ENCODE measurements at regions not wholly inside any gene's neighbourhood (a gene's known extent, or its start where the extent isn't known, plus 50 kb on each side); places are given as distances from the start of the nearest gene placed in this dataset.

DNA sequence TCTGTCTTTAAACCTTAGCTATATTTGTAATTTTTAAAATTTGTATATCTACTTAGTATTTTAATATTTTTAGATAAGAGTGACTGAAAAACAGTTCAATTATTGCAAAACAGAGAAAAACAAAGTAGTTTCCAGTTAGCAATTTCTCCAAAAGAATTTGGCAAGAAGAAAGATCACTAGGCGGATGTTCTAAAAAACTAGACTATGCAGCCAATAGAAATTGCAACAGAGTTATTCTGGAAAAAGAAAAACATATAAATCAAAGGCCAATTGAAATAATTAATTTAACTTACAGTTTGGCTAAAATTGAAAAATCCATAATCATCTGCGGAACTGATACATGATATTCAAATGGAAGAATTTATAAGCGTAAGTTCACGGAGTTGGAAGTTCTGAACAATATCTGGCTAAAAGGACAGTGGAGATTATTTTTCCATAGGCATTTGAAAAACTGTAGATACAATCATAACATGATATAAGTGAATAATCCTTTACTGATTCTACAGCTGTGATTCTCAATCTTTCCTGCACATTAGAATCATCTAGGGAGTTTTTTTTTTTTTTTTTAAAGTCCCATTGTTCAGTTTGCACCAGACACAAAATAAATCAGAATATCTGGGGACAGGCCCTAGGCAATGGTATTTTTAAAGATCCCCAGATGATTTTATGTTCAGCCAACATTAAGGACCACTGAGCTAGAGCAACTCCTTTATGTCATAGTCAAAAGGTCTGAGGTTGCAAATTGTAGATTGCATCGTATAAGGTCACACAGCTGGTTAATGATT lies 605.1 kb upstream of the DAB2 start:
- DNase-seq = no peak

DNA sequence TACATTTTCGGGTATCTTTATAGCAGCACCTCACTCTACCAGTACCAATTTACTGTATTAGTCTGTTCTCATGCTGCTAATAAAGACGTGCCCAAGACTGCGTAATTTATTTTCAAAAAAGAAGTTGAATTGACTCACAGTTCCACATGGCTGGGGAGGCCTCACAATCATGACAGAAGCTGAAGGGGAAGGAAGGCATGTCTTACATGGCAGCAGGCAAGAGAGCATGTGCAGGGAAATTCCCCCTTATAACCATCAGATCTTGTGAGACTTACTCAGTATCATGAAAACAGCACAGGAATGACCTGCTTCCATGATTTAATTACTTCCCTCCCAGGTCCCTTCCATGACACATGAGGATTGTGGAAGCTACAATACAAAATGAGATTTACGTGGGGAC lies 602.6 kb upstream of the DAB2 start:
- no peak for DNase-seq

DNA sequence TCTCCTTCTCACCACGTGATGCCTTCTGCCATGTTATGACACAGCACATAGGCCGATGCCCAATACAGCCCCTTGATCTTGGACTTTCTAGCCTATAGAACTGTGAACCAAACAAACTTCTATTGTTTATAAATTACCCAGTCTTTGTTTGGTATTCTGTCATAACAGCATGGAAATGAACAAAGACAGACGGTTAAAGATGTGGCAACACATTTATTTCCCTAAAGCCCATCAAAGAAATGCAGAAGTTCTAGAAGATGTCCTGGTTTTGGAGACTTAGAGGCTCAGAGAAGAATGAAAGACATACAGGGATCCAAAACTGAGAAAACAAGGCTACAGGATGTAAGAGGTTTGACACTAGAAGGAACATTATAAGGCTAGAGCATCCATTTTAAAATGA lies 600.8 kb upstream of the DAB2 start:
- no peak for DNase-seq

DNA sequence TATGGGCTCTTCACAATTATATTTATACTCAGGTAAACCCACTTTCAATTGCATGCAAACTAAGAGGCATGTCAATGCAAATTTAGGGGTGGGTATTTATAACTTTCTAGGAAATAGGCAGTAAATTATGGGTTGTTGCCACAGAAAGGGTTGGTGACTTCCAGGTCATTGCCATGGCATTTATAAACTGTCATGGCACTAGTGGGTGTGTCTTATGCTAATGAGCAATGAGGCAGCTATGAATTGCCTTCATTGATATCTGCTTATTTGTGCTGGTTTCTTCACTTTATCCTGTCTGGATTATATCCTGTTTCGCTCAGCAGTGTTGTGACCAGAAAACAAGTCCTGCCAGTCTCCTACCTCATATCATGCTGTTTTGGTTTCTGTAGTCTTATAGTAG lies 597.3 kb upstream of the DAB2 start:
- DNase-seq = no peak

DNA sequence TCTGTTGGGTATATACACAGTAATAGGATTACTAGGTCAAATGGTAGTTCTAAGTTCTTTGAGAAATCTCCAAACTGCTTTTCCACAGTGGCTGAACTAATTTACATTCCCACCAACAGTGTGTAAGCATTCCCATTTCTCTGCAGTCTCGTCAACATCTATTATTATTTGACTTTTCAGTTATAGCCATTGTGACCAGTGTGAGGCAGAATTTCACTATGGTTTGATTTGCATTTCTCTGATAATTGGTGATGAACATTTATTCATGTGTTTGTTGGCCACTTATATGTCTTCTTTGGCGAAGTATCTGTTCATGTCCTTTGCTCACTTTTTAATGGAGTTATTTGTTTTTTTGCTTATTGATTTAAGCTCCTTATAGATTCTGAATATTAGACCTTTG lies 596.2 kb upstream of the DAB2 start:
- no peak for DNase-seq

DNA sequence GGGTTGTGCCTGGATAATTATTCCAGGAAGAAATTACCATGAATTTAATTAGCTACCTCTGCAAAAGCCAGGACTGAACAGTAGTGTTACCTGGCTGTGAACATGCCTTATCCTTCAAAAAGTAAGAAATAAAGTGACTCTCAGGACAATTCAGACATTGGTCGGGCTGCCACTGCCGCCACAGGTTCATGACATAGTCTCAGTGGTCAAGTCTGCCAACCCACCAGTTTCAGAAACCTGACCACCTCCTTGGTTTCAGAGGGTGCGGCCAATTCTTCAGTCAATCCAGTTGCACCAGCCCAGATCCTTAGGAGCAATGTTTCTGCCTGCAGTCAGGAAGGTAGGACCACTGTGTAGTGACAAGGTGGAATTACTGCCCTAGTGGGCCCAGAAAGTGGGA lies 593.1 kb upstream of the DAB2 start:
- no peak for DNase-seq

DNA sequence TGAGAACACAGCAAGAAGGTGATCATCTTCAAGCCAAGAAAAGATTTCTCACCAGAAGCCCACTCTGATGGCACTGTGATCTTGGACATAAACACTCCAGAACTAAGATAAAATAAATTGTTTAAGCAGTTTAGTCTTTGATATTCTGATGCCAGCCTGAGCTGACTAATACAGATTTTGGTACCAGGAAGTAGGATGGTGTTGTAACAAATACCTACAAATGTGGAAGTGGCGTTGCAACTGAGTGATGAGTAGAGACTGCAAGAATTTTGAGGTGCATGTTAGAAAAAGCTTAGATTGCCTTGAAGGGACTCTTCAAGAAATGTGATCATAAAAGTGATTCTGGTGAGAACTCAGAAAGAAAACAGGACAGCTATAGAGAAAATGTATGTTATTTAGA lies 592.4 kb upstream of the DAB2 start:
- no peak for DNase-seq

DNA sequence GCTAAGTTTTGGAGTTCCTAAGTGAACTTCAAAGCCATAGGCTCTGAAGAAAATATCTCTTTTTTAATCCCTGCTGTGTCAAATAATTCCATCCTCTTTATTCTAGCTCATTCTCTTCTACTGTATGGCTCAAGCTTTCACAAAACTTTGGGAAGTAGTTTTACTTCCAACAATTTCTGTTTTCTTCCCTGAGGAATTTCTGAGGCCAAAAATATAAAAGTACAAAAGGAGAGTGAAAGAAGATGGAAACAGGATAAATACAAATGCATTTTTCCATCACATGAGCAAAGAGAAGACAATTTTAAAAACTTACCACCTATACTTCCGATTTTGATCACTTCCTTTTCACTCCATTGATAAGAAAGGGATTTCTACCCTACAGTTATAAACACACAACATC lies 585.7 kb upstream of the DAB2 start:
- DNase-seq = no peak

DNA sequence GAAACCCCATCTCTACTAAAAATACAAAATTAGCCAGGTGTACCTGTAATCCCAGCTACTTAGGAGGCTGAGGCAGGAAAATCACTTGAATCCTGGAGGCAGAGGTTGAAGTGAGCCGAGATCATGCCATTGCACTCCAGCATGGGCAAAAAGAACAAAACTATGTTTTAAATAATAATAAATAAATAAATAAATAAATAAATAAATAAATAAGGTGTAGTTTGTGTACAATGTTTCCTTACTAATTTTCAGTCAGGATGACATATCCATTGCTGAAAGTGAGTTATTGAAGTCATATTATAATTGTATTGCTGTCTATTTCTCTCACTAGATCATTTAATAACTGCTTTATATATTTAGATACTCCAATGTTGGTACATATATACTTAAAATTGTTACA lies 581.5 kb upstream of the DAB2 start:
- no peak for DNase-seq

DNA sequence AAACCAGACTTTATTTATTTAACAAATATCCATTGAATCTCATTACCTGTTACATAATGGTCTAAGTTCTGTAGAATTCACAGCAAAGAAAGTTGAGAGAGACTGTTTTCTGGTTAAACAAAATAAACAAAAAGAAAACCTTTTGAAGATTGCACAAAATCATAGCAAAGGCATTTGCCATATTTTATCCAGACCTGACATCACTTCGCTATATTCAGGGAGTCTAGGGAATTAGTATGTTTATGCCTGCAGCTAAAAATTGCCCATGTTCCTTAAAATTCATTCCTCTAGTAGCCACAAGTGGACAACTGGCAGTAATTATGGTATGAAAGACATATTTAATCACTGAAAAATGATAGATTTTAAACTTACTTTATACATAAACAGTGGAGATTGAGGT lies 577.0 kb upstream of the DAB2 start:
- DNase-seq = no peak

DNA sequence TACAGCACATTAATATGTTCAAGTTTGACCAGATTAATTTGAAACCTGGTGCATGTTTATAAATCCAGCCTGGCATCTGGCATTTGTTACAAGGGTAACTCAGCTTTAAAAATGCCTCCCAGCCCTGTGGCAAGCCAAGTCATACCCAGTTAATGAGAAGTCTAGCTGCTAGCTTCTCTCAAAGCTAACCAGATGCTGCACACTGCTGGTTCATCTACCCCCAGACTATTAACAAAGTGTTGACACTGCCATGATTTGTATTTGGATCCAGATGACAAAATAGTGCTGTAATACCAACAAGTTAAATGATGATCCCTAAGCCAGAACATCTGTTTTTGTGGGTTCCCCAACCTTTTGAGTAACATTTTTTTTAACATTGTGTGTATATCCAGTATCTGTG lies 573.7 kb upstream of the DAB2 start:
- DNase-seq = no peak

DNA sequence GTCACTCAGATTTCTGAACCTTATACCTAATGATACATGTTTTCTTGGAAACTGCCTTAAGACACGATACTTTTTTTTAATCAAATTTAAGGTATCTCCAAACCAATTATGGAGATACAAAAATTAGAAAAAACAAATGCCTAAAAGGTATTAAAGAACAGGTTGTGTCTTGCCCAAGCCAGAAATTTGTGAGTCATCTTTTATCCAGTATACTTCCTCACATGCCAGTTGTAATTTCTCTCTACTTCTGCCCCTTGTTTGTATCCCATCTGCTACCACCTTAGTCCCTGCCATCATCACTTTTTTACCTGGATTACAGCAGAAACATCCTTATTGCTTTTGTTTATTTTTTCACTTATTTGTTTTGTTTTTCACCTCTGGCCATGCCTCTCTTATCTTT lies 571.2 kb upstream of the DAB2 start:
- no peak for DNase-seq

DNA sequence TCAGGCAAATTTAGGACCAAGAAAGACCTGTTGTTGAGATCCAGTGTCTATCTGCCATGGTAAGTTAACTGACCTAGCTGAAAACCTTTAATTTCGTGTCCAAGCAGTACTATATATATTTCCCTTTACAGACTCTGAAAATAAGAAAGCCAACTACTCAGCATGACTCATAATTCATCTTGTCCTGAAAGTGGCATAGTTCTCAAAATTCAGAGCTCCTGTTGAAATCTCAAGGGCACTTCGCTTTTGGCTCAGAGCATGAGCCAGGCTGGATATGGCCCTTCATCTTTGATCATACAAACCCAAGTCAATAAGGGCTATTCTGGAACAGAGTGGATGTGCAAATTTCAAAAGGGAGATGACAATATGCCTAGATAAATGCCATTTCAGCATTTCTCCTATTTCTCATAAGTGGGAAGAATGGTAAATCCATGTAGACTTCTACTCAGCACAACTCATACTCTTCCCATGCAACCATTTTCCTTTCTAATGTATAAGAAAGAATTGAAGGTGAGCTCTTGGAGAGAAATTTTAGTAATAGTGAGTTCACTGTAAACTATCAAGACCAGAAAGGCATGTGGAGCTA lies 567.9 kb upstream of the DAB2 start:
- DNase-seq = no peak

DNA sequence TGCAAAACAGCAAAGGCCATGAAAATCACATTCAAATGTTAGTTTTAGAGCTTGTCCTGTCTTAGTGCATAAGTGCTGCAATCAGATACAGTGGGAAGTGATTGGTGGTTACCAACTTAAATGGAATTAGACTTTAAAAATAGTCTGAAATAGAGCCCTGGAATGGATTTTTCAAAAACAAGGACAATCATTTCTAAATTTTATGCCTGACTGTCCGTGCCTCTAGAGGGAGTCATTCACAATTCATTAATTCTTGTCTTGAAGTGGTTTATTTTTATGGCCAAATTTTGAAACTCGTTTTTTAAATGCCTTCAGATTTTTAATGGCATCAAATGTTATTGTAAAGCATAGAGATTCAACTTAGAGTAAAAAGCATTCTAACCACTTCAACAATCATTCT lies 561.8 kb upstream of the DAB2 start:
- no peak for DNase-seq

DNA sequence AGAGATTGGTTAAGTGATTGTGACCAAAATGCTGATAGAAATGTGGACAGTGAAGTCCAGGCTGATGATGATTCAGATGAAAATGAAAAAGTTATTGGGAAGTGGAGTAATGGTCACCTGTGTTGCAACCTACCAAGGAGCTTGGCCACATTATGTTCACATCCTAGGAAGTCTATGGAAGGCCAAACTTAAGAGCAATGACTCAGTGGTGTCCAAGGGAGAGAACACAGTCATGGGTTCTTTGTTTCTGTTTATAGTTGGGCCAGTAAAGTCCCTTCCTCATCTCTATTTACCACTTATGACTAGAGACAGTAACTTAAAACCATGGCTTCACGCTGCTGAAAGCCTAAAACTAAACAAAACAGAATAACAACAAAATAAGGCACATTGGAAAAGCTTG lies 555.3 kb upstream of the DAB2 start:
- DNase-seq = no peak

DNA sequence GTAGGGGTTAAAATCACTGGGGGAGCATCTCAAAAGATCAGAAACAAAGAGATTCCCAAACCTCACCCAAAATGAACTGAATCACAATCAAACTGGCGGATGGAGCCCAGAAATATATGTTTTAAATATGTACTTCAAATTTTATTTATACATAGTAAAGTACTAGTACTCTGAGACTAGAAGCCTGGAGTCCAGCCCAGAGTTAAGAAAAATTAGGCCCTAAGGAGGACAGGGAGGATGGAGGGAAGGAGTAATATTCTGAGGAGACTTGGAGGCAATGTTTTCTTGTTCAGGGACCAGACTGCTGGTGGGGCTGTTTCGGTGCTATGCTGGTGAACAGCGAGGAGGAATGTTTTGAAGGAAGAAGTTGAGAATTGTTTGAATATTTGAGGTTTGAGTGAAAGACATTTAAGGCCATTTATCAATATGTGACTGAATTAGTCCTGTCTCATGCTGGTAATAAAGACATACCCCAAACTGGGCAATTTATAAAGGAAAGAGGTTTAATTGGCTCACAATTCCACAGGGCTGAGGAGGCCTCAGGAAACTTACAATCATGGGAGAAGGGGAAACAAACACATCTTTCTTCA lies 552.4 kb upstream of the DAB2 start:
- no peak for DNase-seq

DNA sequence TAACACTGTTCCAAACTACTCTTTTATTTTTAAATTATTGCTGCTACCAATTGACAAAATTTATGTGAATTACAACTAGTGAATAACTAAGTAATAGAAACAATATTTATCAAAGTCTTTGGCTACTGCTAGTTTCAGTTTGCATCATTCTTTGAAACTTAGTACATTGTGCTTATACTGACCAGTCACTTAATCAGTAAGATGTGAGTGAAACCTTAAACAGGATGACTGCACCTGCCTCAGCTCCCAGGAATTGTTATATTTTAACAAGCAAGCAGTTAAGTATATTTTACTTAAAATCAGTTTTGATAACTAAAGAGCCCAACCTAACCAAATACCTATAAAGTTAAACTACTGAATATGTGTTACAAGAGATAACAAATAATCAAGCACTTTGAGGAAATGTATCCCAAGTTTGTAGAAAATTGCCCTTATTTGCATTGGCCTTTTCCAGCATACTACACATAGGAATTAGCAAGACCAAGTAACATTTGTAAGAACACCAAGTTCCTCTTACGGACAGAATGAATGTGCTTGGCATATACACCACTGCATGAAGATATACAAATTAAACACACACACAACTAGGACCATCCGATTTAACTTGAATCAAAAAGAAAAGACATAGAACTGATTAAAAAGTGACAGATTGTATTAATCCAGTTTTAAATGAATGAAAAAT lies 545.5 kb upstream of the DAB2 start:
- no peak for DNase-seq

DNA sequence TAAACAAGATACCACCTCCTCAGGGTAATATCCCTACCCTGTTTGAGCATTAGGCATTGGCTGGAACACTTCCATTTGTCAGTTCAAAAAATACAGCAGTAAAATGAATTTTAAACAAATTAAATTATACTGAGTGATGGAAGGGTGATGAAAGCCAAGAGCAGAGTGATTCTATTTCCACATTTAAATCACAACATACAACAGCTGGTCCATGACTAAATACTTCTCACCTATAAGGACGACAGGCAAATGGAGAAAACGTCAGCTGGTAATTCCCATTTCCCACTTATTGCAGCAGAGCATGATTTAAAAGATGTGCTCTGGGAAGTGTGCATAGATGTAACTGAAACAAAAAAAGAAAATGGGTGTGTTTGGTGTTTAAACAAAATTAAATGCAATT lies 543.6 kb upstream of the DAB2 start:
- no peak for DNase-seq

DNA sequence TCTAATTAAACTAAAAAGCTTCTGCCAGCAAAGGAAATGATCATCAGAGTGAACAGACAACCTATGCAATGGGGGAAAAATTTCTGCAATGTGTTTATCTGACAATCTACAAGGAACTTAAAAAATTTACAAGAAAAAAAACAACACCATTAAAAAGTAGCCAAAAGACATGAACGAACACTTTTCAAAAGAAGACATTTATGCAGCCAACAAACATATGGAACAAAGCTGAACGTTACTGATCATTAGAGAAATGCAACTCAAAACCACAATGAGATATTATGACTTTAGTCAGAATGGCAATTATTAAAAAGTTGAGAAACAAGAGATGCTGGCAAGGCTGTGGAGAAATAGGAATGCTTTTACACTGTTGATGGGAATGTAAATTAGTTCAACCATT lies 530.4 kb upstream of the DAB2 start:
- DNase-seq = no peak

DNA sequence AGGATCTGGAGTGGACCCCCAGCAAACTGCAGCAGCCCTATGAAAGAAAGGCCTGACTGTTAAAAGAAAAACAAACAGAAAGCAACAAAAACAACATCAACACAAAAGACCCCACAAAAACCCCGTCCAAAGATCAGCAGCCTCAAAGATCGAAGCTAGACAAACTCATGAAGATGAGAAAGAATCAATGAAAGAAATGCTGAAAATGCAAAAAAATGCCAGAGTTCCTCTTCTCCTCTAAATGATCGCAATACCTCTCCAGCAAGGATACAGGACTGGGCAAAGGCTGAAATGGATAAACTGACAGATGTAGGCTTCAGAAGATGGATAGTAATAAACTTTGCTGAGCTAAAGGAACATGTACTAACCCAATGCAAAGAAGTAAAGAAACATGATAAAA lies 526.3 kb upstream of the DAB2 start:
- no peak for DNase-seq

DNA sequence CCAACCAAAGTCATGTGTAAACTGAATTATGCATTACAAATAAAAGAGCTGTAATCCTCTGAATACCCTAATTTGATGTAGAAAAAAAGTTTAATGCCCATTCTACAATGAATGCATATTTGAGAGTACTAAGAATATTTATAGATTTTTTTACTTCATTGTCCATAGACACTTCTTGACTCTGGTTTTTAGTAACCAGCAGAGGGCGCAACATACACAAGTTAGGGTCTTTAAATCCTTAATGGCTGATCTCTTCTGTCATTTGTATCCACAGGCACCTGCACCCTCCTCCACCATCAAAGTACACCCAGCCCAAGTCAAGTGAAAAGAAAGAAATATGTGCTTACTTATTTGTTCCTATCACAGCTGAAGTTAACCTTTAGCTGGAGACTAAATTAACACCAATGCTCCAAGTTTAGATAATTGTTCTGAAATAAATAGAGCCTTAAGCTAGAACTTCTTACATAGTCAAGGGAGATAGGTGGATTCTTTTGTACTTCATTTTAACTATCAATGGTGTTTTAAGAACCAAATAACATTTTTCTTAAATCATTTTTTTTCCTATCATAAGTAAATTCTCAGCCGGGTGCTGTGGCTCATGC lies 524.2 kb upstream of the DAB2 start:
- peak; percentile 27 to 50 for DNase-seq

DNA sequence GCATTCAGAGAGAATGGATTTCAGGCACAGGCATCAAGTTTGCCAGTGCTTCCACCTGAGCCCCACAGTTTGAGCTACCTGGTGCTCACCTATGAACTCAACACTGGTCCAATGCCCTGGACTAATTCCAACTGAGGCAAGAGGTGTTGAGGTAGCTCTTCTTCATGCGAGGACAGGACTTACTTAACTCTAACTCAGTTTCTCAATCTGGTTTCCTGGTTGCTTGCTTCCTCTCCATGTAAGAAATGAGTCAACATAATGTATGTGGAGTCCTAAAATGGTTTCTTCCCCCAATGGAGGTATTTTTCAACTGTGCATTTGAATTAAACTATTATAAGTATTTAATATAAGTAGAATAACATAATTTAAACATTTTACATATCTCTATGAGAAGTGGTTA lies 523.6 kb upstream of the DAB2 start:
- DNase-seq = no peak

DNA sequence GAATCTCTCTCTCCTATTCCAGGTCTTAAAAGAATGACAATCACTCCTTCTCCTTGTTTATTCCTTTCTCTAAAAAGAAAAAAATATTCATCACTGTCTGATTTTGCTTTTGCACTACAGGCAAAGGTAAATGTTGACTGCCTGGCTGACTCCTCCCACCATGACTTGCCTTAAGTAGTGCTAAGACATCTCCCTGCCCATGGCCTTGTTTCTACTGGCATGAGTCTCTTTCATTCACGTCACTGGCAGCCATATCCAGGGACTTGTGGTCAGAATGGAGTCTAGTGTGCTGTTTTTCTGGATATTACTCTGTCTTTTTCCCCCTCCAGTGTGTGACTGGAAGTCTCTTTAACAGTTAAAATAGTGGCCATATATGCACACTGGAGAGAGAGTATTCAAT lies 522.9 kb upstream of the DAB2 start:
- DNase-seq = no peak

Data from stimulated activated CD4-positive, alpha-beta T cell treated with anti-CD3 and anti-CD28 coated beads, Interleukin-4, amount 100 ng/mL, for 4 hours (primary cell).